ENCODE measurements at regions not wholly inside any gene's neighbourhood (a gene's known extent, or its start where the extent isn't known, plus 50 kb on each side); places are given as distances from the start of the nearest gene placed in this dataset.

Small RNA genes lying in the stretch of these regions (microRNA-seq; reads per million reads assigned to microRNA genes)
- 3.0 reads per million for gene MIR3679
